ENCODE measurements at regions not wholly inside any gene's neighbourhood (a gene's known extent, or its start where the extent isn't known, plus 50 kb on each side); places are given as distances from the start of the nearest gene placed in this dataset.
"Not testable (repeated sequence)": the region's sequence is repeated elsewhere in the genome, so short reads cannot be mapped to it uniquely, and the experiment has no call there.

GRCh38 chr17:64800987-64801386, 118.3 kb downstream of the LRRC37A3 start:
- not testable (repeated sequence) for H3K36me3 ChIP-seq (ENCODE audit: insufficient read depth, low read length); H3K27me3 ChIP-seq (ENCODE audit: low read length); H3K9me2 ChIP-seq (replicated peaks; ENCODE audit: insufficient read depth, low read length); H3K4me3 ChIP-seq (ENCODE audit: low read length); H3K79me2 ChIP-seq (ENCODE audit: low read length); DNase-seq; H3K9me3 ChIP-seq (ENCODE audit: low read length); H3K4me2 ChIP-seq (ENCODE audit: low read depth, low read length, poor library complexity, severe bottlenecking); H3K27ac ChIP-seq (ENCODE audit: low read length); H2AFZ ChIP-seq (ENCODE audit: low read length); H3K9ac ChIP-seq (ENCODE audit: low read length); H4K20me1 ChIP-seq (ENCODE audit: insufficient read depth, low read depth, low read length)
- peaks cover 33% of the 10 kb centered on the region for H3K4me1 ChIP-seq (ENCODE audit: low read length)

GRCh38 chr17:64800361-64800895, 118.8 kb downstream of the LRRC37A3 start:
- not testable (repeated sequence) for H3K79me2 ChIP-seq (ENCODE audit: low read length); H3K9ac ChIP-seq (ENCODE audit: low read length); H2AFZ ChIP-seq (ENCODE audit: low read length); H3K27me3 ChIP-seq (ENCODE audit: low read length); DNase-seq; H3K4me2 ChIP-seq (ENCODE audit: low read depth, low read length, poor library complexity, severe bottlenecking); H4K20me1 ChIP-seq (ENCODE audit: insufficient read depth, low read depth, low read length); H3K36me3 ChIP-seq (ENCODE audit: insufficient read depth, low read length); H3K4me3 ChIP-seq (ENCODE audit: low read length); H3K9me3 ChIP-seq (ENCODE audit: low read length); H3K9me2 ChIP-seq (replicated peaks; ENCODE audit: insufficient read depth, low read length)
- H3K27ac ChIP-seq (ENCODE audit: low read length), result peak overlapping the region; percentile 94
- H3K4me1 ChIP-seq (ENCODE audit: low read length), result peaks cover 33% of the 10 kb centered on the region

- peaks cover 33% of the 10 kb centered on the region for H3K4me1 ChIP-seq (ENCODE audit: low read length)
- H3K79me2 ChIP-seq (ENCODE audit: low read length); H4K20me1 ChIP-seq (ENCODE audit: insufficient read depth, low read depth, low read length); H3K9me3 ChIP-seq (ENCODE audit: low read length); H3K9me2 ChIP-seq (replicated peaks; ENCODE audit: insufficient read depth, low read length); H2AFZ ChIP-seq (ENCODE audit: low read length); H3K36me3 ChIP-seq (ENCODE audit: insufficient read depth, low read length); H3K27me3 ChIP-seq (ENCODE audit: low read length): not testable (repeated sequence)
- H3K4me3 ChIP-seq (ENCODE audit: low read length), result 0 out of 2 replicates have a peak overlapping the region, but pooled peaks have one; percentile 18
- H3K27ac ChIP-seq (ENCODE audit: low read length), result peak overlapping the region; percentile 94
- peak overlapping the region; percentile 59 for H3K9ac ChIP-seq (ENCODE audit: low read length)
- peak overlapping the region; percentile 40 for H3K4me2 ChIP-seq (ENCODE audit: low read depth, low read length, poor library complexity, severe bottlenecking)
- peak; percentile 70 for DNase-seq
Observed at GRCh38 chr17:64799543-64800188, 119.6 kb downstream of the LRRC37A3 start.

- not testable (repeated sequence) for H2AFZ ChIP-seq (ENCODE audit: low read length); H4K20me1 ChIP-seq (ENCODE audit: insufficient read depth, low read depth, low read length); H3K79me2 ChIP-seq (ENCODE audit: low read length); H3K9me3 ChIP-seq (ENCODE audit: low read length); H3K4me3 ChIP-seq (ENCODE audit: low read length); H3K9me2 ChIP-seq (replicated peaks; ENCODE audit: insufficient read depth, low read length); H3K27me3 ChIP-seq (ENCODE audit: low read length); DNase-seq; H3K36me3 ChIP-seq (ENCODE audit: insufficient read depth, low read length)
- Histone ChIP-seq H3K4me1 (ENCODE audit: low read length) (peaks cover 33% of the 10 kb centered on the region), H3K4me2 (ENCODE audit: low read depth, low read length, poor library complexity, severe bottlenecking) (peak overlapping the region; percentile 40), H3K27ac (ENCODE audit: low read length) (peak overlapping the region; percentile 94), H3K9ac (ENCODE audit: low read length) (peak overlapping the region; percentile 65)
Observed at GRCh38 chr17:64798961-64799360, 120.3 kb downstream of the LRRC37A3 start.

GRCh38 chr17:64798489-64798790, 120.8 kb downstream of the LRRC37A3 start:
- peaks cover 33% of the 10 kb centered on the region for H3K4me1 ChIP-seq (ENCODE audit: low read length)
- H3K27ac ChIP-seq (ENCODE audit: low read length), result peak overlapping the region; percentile 94
- peak; percentile 70 for DNase-seq
- peak overlapping the region; percentile 65 for H3K9ac ChIP-seq (ENCODE audit: low read length)
- H3K36me3 ChIP-seq (ENCODE audit: insufficient read depth, low read length); H3K9me2 ChIP-seq (replicated peaks; ENCODE audit: insufficient read depth, low read length); H3K79me2 ChIP-seq (ENCODE audit: low read length); H2AFZ ChIP-seq (ENCODE audit: low read length); H3K27me3 ChIP-seq (ENCODE audit: low read length); H4K20me1 ChIP-seq (ENCODE audit: insufficient read depth, low read depth, low read length); H3K9me3 ChIP-seq (ENCODE audit: low read length): not testable (repeated sequence)
- H3K4me2 ChIP-seq (ENCODE audit: low read depth, low read length, poor library complexity, severe bottlenecking), result peak overlapping the region; percentile 40
- H3K4me3 ChIP-seq (ENCODE audit: low read length), result peak overlapping the region; percentile 40; the same call in 1 of the 2 replicates

- H3K27me3 ChIP-seq (ENCODE audit: low read length); H4K20me1 ChIP-seq (ENCODE audit: insufficient read depth, low read depth, low read length); H2AFZ ChIP-seq (ENCODE audit: low read length); H3K9me2 ChIP-seq (replicated peaks; ENCODE audit: insufficient read depth, low read length); H3K9me3 ChIP-seq (ENCODE audit: low read length); H3K4me3 ChIP-seq (ENCODE audit: low read length); H3K36me3 ChIP-seq (ENCODE audit: insufficient read depth, low read length); H3K79me2 ChIP-seq (ENCODE audit: low read length): not testable (repeated sequence)
- peak overlapping the region; percentile 40 for H3K4me2 ChIP-seq (ENCODE audit: low read depth, low read length, poor library complexity, severe bottlenecking)
- H3K4me1 ChIP-seq (ENCODE audit: low read length), result peaks cover 33% of the 10 kb centered on the region
- peak; percentile 76 for DNase-seq
- H3K27ac ChIP-seq (ENCODE audit: low read length), result peak overlapping the region; percentile 94
- peak overlapping the region; percentile 65 for H3K9ac ChIP-seq (ENCODE audit: low read length)
Observed at GRCh38 chr17:64797746-64798488, 121.4 kb downstream of the LRRC37A3 start.

- not testable (repeated sequence) for H4K20me1 ChIP-seq (ENCODE audit: insufficient read depth, low read depth, low read length); H3K27me3 ChIP-seq (ENCODE audit: low read length); H3K4me2 ChIP-seq (ENCODE audit: low read depth, low read length, poor library complexity, severe bottlenecking); DNase-seq; H3K36me3 ChIP-seq (ENCODE audit: insufficient read depth, low read length); H3K27ac ChIP-seq (ENCODE audit: low read length); H3K4me3 ChIP-seq (ENCODE audit: low read length); H3K9me3 ChIP-seq (ENCODE audit: low read length); H2AFZ ChIP-seq (ENCODE audit: low read length); H3K9me2 ChIP-seq (replicated peaks; ENCODE audit: insufficient read depth, low read length); H3K79me2 ChIP-seq (ENCODE audit: low read length); H3K9ac ChIP-seq (ENCODE audit: low read length)
- H3K4me1 ChIP-seq (ENCODE audit: low read length), result peaks cover 29% of the 10 kb centered on the region
Observed at GRCh38 chr17:64795342-64795741, 123.9 kb downstream of the LRRC37A3 start.

GRCh38 chr17:64794548-64795274, 124.6 kb downstream of the LRRC37A3 start:
- H2AFZ ChIP-seq (ENCODE audit: low read length); H3K9me3 ChIP-seq (ENCODE audit: low read length); H3K27me3 ChIP-seq (ENCODE audit: low read length); H3K79me2 ChIP-seq (ENCODE audit: low read length); H3K9me2 ChIP-seq (replicated peaks; ENCODE audit: insufficient read depth, low read length); H3K27ac ChIP-seq (ENCODE audit: low read length); H3K4me2 ChIP-seq (ENCODE audit: low read depth, low read length, poor library complexity, severe bottlenecking); DNase-seq; H4K20me1 ChIP-seq (ENCODE audit: insufficient read depth, low read depth, low read length); H3K36me3 ChIP-seq (ENCODE audit: insufficient read depth, low read length); H3K9ac ChIP-seq (ENCODE audit: low read length); H3K4me3 ChIP-seq (ENCODE audit: low read length): not testable (repeated sequence)
- peaks cover 22% of the 10 kb centered on the region for H3K4me1 ChIP-seq (ENCODE audit: low read length)
